AML-193 (cell line): ENCODE measurements at regions not wholly inside any gene's neighbourhood (a gene's known extent, or its start where the extent isn't known, plus 50 kb on each side); places are given as distances from the start of the nearest gene placed in this dataset.

Experiments
- DNase-seq, 2 experiments: peaks; one replicate each; lab custom pipeline; 2025; lab: John Stamatoyannopoulos, UW

DNA sequence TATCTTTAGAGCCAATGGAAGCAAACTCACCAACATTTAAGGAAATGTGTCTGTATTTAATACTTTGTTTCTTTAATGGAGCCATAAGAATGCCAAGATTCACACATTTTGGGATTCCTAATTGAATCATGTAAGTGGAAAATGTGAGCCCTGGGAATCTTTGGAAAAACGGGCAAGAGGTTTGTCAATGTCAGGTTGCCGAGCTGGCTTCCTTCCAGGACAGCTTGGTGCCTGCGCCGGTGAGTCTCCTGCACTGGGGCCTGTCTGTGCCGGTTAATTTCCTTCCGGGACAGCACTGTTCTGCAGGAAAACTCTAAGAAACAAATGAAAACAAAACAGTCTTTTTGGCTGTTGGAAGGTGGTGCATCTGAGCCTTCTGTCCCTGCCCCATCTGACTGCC lies 210.6 kb downstream of the HAPSTR1 start:
- no peak for DNase-seq

DNA sequence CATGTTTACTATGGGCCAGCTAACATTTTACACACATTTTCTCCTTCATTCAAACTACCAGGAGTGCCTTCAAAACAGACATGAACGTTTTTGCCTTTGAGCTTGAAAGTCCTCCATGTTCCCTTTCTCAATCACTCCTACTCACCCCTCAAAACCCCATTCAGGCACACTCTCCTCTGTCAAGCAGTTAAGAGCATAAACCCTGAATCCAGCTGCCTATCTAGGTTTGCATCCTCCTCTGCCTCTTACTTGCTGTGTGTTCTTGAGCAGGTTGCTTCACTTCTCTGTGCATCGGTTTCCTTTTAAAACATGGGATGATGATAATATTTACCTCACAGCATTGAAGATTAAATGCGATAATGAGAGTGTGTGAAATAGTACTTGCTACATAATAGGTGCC lies 215.3 kb downstream of the HAPSTR1 start:
- no peak for DNase-seq

- no peak for DNase-seq
Observed at GRCh38 chr16:9307446-9307845, 216.0 kb downstream of the HAPSTR1 start.

- DNase-seq = no peak
Observed at GRCh38 chr16:9308356-9308801, 216.9 kb downstream of the HAPSTR1 start.

DNA sequence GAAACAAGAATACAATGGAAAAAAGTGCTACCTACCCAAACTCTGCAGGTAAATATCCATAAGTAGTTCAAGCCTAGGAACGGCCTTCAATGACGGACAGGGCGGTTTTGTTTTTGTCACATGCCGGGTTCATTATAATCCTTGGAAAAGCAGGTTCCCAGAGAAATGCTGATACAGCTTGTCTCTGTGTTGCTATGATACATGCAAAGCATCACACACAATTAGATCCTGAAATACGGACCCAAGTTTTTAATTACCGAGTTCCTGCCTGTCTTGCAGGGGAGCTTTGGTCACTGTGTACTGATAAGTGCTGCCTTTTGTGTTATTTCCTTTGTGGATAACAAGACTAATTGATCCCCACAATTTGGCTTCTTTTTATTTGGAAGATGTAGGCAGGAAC lies 217.4 kb downstream of the HAPSTR1 start:
- no peak for DNase-seq

DNA sequence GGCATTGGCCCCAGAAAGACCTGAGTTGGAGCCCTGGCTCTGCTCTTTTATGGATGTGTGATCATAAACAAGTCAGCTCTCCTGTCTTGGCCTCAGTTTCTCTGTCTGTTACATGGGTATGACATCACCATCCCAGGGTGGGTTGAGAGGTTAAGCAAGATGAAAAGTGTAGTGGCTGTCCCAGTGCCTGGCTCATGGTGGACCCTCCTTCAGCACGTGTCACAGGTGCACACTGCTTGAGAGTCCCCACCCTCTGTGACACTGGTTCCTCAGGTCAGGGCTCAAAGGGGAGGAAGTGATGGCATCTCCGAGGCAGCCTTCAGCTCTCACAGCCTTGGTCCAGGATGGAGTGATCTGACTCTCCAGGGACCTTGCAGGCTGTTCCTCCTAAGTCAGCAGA lies 218.4 kb downstream of the HAPSTR1 start:
- DNase-seq = no peak

GRCh38 chr16:9311303-9311954 lies 220.0 kb downstream of the HAPSTR1 start:
- DNase-seq = no peak

DNA sequence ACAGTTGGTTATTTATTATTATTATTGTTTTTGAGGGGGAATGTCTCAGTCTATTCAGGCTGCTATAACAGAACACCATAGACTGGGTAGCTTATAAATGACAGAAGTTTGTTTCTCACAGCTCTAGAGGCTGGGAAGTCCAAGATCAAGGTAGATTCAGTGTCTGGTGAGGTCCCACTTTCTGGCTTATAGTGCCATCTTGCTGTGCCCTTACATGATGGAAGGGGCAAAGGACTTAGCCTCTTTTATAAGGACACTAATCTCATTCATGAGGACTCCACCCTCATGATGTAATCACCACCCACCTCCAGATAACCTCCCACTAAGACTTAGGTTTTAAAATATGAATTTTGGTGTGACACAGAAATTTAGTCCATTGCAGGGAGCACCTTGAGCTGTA lies 224.6 kb downstream of the HAPSTR1 start:
- DNase-seq = no peak

GRCh38 chr16:9316615-9317014 lies 225.2 kb downstream of the HAPSTR1 start:
- no peak for DNase-seq

GRCh38 chr16:9318764-9319163 lies 227.3 kb downstream of the HAPSTR1 start:
- no peak for DNase-seq

- DNase-seq = no peak
Observed at GRCh38 chr16:9322769-9323168, 231.3 kb downstream of the HAPSTR1 start.

DNA sequence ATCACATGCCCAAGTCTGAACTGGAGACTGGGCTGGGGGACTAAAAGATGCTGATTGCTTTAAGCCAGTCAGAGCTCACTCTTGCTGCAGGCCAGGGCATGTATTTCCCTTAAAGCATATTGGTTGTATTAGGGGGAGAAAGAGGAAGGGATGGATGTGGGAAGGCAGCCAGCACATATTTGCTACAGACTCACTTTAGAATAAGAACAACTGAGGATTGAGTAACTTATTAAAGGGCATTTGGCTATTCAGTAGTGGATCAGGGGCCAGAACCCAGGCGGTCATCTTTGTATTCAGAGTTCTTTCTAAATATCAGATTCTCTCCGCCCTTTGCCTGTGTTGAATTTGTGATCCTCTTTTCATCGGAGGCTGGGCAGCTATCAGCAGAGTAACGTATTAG lies 231.7 kb downstream of the HAPSTR1 start:
- no peak for DNase-seq

DNA sequence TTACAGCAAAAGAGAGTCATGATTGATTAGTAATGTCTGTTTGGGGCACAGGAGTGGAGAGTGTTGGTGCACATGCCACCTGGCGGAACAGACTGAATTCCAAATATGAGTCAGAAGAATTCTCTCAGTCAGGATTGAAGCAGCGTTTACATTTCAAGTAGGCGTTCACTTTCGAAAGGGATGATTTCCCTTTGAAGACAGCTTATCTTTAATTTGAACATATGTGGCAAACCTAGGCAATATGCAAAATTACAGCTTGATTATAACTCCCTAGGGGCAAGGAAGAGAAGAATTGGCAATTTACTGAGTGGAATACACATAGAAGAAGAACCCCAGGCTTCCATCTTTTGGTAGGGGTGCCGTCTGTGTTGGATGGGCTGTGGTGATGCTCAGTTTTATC lies 235.8 kb downstream of the HAPSTR1 start:
- no peak for DNase-seq

- no peak for DNase-seq
Observed at GRCh38 chr16:9328411-9328810, 237.0 kb downstream of the HAPSTR1 start.

- DNase-seq = no peak
Observed at GRCh38 chr16:9330095-9330494, 238.7 kb downstream of the HAPSTR1 start.

- DNase-seq = no peak
Observed at GRCh38 chr16:9331503-9331902, 240.1 kb downstream of the HAPSTR1 start.

DNA sequence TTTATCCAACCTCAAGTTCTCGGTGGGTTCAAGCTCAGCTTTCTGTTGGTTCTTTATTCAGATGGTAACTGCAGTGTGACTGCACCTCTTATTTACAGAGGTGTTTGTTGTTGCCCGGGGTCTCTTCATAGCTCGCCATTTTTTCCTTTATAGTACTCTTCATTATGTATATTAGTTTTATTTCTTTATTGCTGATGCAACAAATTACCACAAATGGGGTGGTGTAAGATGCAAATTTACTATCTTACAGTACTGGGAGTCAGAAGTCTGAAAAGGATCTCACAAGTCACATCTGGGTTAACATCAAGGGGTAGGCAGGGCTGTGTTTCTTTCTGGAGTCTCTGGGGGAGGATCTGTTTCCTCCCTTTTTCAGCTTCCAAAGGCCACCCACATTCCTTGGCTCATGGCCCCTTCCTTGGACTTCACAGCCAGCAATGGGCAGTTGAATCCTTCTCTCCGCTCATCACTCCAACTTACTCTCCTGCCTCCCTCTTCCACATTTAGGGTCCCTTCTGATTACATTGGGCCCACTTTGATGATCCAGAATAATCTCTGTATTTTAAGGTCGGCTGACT lies 241.2 kb downstream of the HAPSTR1 start:
- DNase-seq = no peak

GRCh38 chr16:9333469-9333868 lies 242.0 kb downstream of the HAPSTR1 start:
- no peak for DNase-seq

DNA sequence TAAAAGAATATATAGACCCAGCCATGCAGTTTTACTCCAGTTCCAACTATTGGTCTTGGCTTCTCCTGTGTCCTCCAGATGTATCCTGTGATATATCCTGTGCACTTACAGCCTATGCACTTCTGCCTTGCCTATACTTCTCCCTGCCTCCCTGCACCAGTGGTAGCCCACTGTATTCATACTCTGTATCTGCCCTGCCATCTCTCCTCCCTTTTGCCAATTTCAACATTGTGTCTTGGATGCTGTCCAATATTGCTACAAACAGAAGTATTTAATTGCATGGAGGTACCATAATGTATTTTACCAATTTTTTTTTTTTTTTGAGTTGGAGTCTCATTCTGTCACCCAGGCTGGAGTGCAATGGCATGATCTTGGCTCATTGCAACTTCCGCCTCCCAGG lies 242.7 kb downstream of the HAPSTR1 start:
- no peak for DNase-seq

DNA sequence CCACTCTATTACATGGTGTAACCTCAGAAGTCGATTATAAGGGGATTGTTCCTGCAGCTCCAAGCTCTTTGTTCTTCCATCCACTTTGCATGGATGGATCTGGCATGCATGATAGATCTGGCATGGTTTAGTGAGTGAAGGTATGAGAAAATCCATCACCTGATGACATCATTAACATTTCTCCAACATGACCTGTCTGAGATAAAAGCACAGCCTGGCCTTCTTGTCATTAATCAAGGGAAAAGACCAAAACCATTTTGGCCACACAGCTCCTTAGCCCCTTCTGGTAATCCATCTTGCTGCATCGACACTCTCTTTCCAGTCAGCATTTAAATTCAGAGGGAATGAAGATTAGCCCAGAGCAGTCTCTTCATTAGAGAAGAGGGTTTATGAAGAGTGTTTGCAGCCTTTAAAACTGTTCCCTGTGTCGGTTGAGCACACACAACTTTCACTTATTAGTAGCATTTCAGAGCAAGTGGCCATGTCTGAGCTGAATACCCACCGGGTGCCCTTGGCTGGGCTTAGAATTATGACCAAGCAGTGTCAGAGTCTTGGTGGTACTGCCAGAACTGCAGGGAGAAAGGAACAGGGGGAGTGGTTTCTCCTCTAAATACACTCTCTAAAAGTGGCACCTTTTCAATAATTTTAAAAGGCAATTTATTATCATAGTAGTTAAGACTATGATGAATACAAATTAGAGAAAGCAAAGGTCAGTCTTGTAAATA lies 246.0 kb downstream of the HAPSTR1 start:
- DNase-seq = no peak

DNA sequence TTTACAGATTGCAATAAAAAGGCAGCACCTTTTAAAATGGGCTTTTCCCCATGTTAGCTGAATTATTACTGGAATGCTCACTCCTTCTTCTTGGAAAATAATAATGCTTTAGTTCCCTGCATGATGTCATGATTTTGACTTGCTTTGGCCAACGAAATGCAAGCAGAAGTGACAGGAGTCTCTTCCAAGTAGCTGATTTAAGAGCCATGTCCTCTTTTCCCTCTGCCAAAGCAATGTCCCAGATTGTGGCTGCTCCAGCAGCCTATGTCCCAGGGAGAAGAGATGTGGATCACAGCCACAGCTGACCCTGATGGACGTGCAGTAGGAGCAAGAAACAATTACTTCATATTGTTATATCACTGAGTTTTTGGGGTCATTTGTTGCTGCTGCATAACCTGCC lies 246.6 kb downstream of the HAPSTR1 start:
- DNase-seq = no peak

- DNase-seq = no peak
Observed at GRCh38 chr16:9338510-9338909, 247.1 kb downstream of the HAPSTR1 start.

DNA sequence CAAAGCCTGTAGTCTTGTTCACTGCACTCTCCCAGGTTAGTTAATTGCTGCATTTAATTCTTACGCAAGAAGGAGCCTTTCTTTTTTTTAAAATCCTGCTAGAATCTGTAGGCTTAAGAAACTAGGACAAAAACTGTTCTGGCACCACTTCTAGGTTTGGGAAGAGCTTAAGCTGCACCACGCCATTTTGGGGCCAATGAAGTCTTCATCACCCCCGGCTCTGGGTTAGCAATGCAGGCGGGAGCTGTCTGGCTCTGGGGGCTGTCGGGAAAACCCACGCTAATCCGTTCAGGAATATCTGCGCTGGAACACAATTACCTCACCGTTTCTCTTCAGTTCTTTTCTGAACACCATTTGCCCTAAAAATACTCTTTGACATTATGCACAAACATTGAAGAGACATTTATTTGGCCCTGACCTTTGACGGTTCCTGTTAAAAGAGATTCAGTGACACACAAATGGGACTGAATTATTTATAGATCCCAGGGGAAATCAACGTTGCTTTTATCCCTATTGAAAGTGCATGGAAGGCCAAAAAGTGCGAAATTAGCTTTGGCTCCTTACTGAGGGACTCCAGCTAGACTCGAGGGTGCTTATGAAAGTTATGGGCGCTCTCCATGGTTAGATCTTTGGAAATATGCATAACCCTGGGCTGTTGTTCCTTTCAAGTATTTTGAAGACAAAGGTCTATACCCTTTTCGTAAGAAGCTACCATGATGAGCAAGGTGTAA lies 249.2 kb downstream of the HAPSTR1 start:
- DNase-seq = no peak
